A549 (cell line): ENCODE measurements at regions not wholly inside any gene's neighbourhood (a gene's known extent, or its start where the extent isn't known, plus 50 kb on each side); places are given as distances from the start of the nearest gene placed in this dataset.

Source experiments
- ATAC-seq, 2 experiments: fragments of 200-7000 bp in 1 of 2; fragments of >200 bp in 1 of 2; cut with Nextera tagmentation in 1 of 2; cut with Tn5 transposase in 1 of 2; 3 replicates each; pipeline versions ENCODE4 v1.8.0 to v1.9.1; 2018 to 2020; ENCODE audit warnings: mild to moderate bottlenecking in 1 of 2, moderate library complexity in 1 of 2
- CTCF ChIA-PET: fragments of 300-600 bp; sonication (Branson Sonifier 250); formaldehyde crosslinking; extraction: SDS; loops from one replicate; lab custom pipeline; 2021; ENCODE audit warnings: antibody characterized with exemption, inconsistent platforms; lab: Yijun Ruan, JAX
- POLR2A ChIA-PET: fragments of 350-600 bp; formaldehyde crosslinking; extraction: SDS; loops from one replicate; lab custom pipeline; 2021; ENCODE audit warnings: antibody characterized with exemption, inconsistent platforms; lab: Yijun Ruan, JAX
- DNase-seq, 2 experiments: peaks; one replicate each; pipeline versions ENCODE4 v3.0.0 to v3.0.0-alpha.2; 2011 to 2016; ENCODE audit warnings: low read depth in 1 of 2, low spot score in 1 of 2
- FAIRE-seq: peaks from 2 replicates; lab custom pipeline; 2011; peaks lifted over from hg19 to GRCh38; lab: Jason Lieb, UNC
- H3K27ac ChIP-seq, 2 experiments: fragments of >200 bp; sonication (Bioruptor Twin); formaldehyde crosslinking; 3 replicates each; pipeline ENCODE4 v1.5.1; 2016 to 2017
- H3K4me1 ChIP-seq: fragments of >200 bp; sonication (Bioruptor Twin); formaldehyde crosslinking; 3 replicates; pipeline ENCODE4 v1.6.1; 2016
- H3K4me2 ChIP-seq: fragments of >200 bp; sonication (Bioruptor Twin); formaldehyde crosslinking; 3 replicates; pipeline ENCODE4 v1.6.1; 2016
- H3K4me3 ChIP-seq: fragments of >200 bp; sonication (Bioruptor Twin); formaldehyde crosslinking; 3 replicates; pipeline ENCODE4 v1.5.1; 2016
- H3K9me3 ChIP-seq: fragments of >200 bp; sonication (Bioruptor Twin); formaldehyde crosslinking; 3 replicates; pipeline ENCODE4 v1.6.1; 2016
- ATOH8 ChIP-seq: fragments of 250-450 bp; sonication (Bioruptor Pico); IDR thresholded peaks from 2 replicates; pipeline ENCODE4 v1.5.0; 2020; ENCODE audit warnings: low read depth, mild to moderate bottlenecking, moderate library complexity
- BCL3 ChIP-seq: fragments of >200 bp; sonication (Bioruptor Twin); formaldehyde crosslinking; IDR thresholded peaks from 3 replicates; pipeline ENCODE4 v1.6.1; 2016
- CBX2 ChIP-seq: fragments of 200-600 bp; sonication (generic); IDR thresholded peaks from 2 replicates; pipeline ENCODE4 v1.6.1; 2016; ENCODE audit warnings: low read depth, mild to moderate bottlenecking, borderline replicate concordance
- CBX8 ChIP-seq: fragments of 200-600 bp; sonication (generic); IDR thresholded peaks from 2 replicates; pipeline ENCODE4 v1.6.1; 2016
- CHD2 ChIP-seq: fragments of 150-350 bp; IDR thresholded peaks from 2 replicates; pipeline ENCODE4 v1.6.1; 2014; ENCODE audit warnings: low read length; ENCODE audit not compliant: partially characterized antibody
- CHD4 ChIP-seq: fragments of 200-600 bp; sonication (generic); IDR thresholded peaks from 2 replicates; pipeline ENCODE4 v1.6.1; 2016; ENCODE audit warnings: antibody characterized with exemption, mild to moderate bottlenecking, borderline replicate concordance
- FOXS1 ChIP-seq: fragments of 250-450 bp; sonication (Bioruptor Pico); IDR thresholded peaks from 2 replicates; pipeline ENCODE4 v1.5.0; 2020; ENCODE audit warnings: mild to moderate bottlenecking, moderate library complexity
- GATA3 ChIP-seq: IDR thresholded peaks from 2 replicates; pipeline ENCODE4 v1.6.1; 2012; ENCODE audit warnings: borderline replicate concordance
- HES2 ChIP-seq: fragments of >200 bp; sonication (Bioruptor Twin); formaldehyde crosslinking; IDR thresholded peaks from 2 replicates; pipeline ENCODE4 v1.6.1; 2016
- HMGXB4 ChIP-seq: fragments of 250-450 bp; sonication (Bioruptor Pico); IDR thresholded peaks from 2 replicates; pipeline ENCODE4 v1.5.0; 2021; ENCODE audit warnings: mild to moderate bottlenecking, moderate library complexity, borderline replicate concordance
- HOXA7 ChIP-seq: fragments of 250-450 bp; sonication (Bioruptor Pico); IDR thresholded peaks from 2 replicates; pipeline ENCODE4 v1.5.0; 2020; ENCODE audit warnings: mild to moderate bottlenecking, moderate library complexity
- HOXB5 ChIP-seq: fragments of 250-450 bp; sonication (Bioruptor Pico); IDR thresholded peaks from 2 replicates; pipeline ENCODE4 v1.5.0; 2020; ENCODE audit warnings: mild to moderate bottlenecking, moderate library complexity
- KDM5A ChIP-seq: fragments of 200-600 bp; sonication (generic); IDR thresholded peaks from 2 replicates; pipeline ENCODE4 v1.6.1; 2016; ENCODE audit warnings: antibody characterized with exemption, mild to moderate bottlenecking
- NR3C1 ChIP-seq: fragments of >200 bp; sonication (Bioruptor Twin); formaldehyde crosslinking; IDR thresholded peaks from 3 replicates; pipeline ENCODE4 v1.6.1; 2017
- PBX3 ChIP-seq: IDR thresholded peaks from 2 replicates; pipeline ENCODE4 v1.6.1; 2012
- PHF8 ChIP-seq: fragments of 200-600 bp; sonication (generic); IDR thresholded peaks from 2 replicates; pipeline ENCODE4 v1.6.1; 2016; ENCODE audit warnings: low read depth, mild to moderate bottlenecking, antibody characterized with exemption, moderate library complexity, borderline replicate concordance
- RAD21 ChIP-seq, 2 experiments: fragments of >200 bp in 1 of 2; sonication (Bioruptor Twin) in 1 of 2; formaldehyde crosslinking in 1 of 2; IDR thresholded peaks in 1 of 2; conservative IDR thresholded peaks in 1 of 2; 2 replicates in 1 of 2; 3 replicates in 1 of 2; pipeline ENCODE4 v1.6.1; 2012 to 2018; ENCODE audit warnings: inconsistent platforms in 1 of 2
- RNF2 ChIP-seq: fragments of 200-600 bp; sonication (generic); IDR thresholded peaks from 2 replicates; pipeline ENCODE4 v1.6.1; 2016; ENCODE audit warnings: low read depth, mild to moderate bottlenecking, antibody characterized with exemption, moderate library complexity, borderline replicate concordance
- SMC3 ChIP-seq: fragments of >200 bp; sonication (Bioruptor Twin); formaldehyde crosslinking; IDR thresholded peaks from 3 replicates; pipeline ENCODE4 v1.6.1; 2018; ENCODE audit warnings: inconsistent platforms
- TFCP2L1 ChIP-seq: fragments of 250-450 bp; sonication (Bioruptor Pico); IDR thresholded peaks from 2 replicates; pipeline ENCODE4 v1.5.0; 2021; ENCODE audit warnings: mild to moderate bottlenecking
- ZC3H11A ChIP-seq: fragments of 450-650 bp; IDR thresholded peaks from 2 replicates; pipeline ENCODE4 v1.6.1; 2014; ENCODE audit warnings: antibody characterized with exemption, mild to moderate bottlenecking
- ZFP36 ChIP-seq: fragments of 450-650 bp; IDR thresholded peaks from 2 replicates; pipeline ENCODE4 v1.6.1; 2014; ENCODE audit warnings: borderline replicate concordance; ENCODE audit not compliant: partially characterized antibody
- WGBS: methylation state at CpG from one replicate; pipeline ENCODE4 v1.1.6; 2017; ENCODE audit errors: missing lambda C conversion rate; 5-methylcytosine and 5-hydroxymethylcytosine counted together

- H3K4me1 ChIP-seq: no peaks in the 10 kb centered on the region
- FAIRE-seq: no peak
- no peak for ATAC-seq
- TF ChIP-seq HES2: no peak
- TF ChIP-seq CHD4: no peak
- no peak for TF ChIP-seq KDM5A
- no peak for TF ChIP-seq CHD2
- TF ChIP-seq ZC3H11A: no peak
- no peak for TF ChIP-seq CBX8
- POLR2A ChIA-PET: no interaction called here
- 30% methylated on average over 2 of the region's 2 CpGs for WGBS
- no peak overlapping the region for H3K27ac ChIP-seq
- H3K9me3 ChIP-seq: no peaks in the 10 kb centered on the region
- H3K4me3 ChIP-seq: no peak overlapping the region
- no peak for DNase-seq
- CTCF ChIA-PET: interaction anchor here (1.0 kb wide), 1 partner anchor 647 kb away, joined by 3 read pairs; no protein-coding TSS in a partner anchor
- H3K4me2 ChIP-seq: no peak overlapping the region
Measured at GRCh38 chr3:182735672-182736071, 57.6 kb upstream of the ATP11B start.

GRCh38 chr3:182737825-182738224 is 55.5 kb upstream of the ATP11B start:
- Histone ChIP-seq H3K4me1 (no peaks in the 10 kb centered on the region), H3K4me2 (no peak overlapping the region), H3K27ac (no peak overlapping the region), H3K9me3 (no peaks in the 10 kb centered on the region), H3K4me3 (no peak overlapping the region)
- ChIA-PET POLR2A (no interaction called here), CTCF (no interaction called here)
- WGBS: 67% methylated on average over 2 of the region's 2 CpGs
- DNase-seq: no peak
- FAIRE-seq: no peak
- no peak for ATAC-seq
- TF ChIP-seq ATOH8 (CRISPR knock-in tag) (no peak), TFCP2L1 (CRISPR knock-in tag) (no peak), PHF8 (no peak), CBX2 (no peak), SMC3 (no peak), BCL3 (no peak), GATA3 (no peak), RAD21 (conservative IDR thresholded peaks at IDR 0.05 in 1 of 2, IDR thresholded peaks at IDR 0.05 in 1 of 2) (no peak), NR3C1 (no peak), RNF2 (no peak), PBX3 (no peak), HMGXB4 (CRISPR knock-in tag) (no peak), FOXS1 (CRISPR knock-in tag) (no peak), KDM5A (no peak), ZFP36 (no peak), HOXB5 (CRISPR knock-in tag) (no peak), HOXA7 (CRISPR knock-in tag) (no peak)
